Adrenal gland (tissue), 9 donors: ENCODE measurements at regions not wholly inside any gene's neighbourhood (a gene's known extent, or its start where the extent isn't known, plus 50 kb on each side); places are given as distances from the start of the nearest gene placed in this dataset.

Experiments used
- DNase-seq, 7 donors: peaks; one replicate each; pipeline ENCODE4 v3.0.0-alpha.2; 2019 to 2020
- H3K27ac ChIP-seq, 5 donors: fragments of 200-600 bp; sonication (generic) in 4 of 5; 1 replicate in 3 of 5; 2 replicates in 2 of 5; pipeline versions ENCODE4 v1.5.1 to v1.8.0; 2016 to 2020; ENCODE audit warnings: mild to moderate bottlenecking in 1 of 5
- H3K27me3 ChIP-seq: fragments of 200-600 bp; 2 replicates; pipeline ENCODE4 v1.8.0; 2021
- H3K36me3 ChIP-seq, 2 donors: fragments of 200-600 bp; replicated peaks in 1 of 2; 1 replicate in 1 of 2; 2 replicates in 1 of 2; pipeline versions ENCODE4 v1.5.1 to v1.8.0; 2018 to 2022
- H3K4me1 ChIP-seq, 2 donors: fragments of 200-600 bp; replicated peaks in 1 of 2; 1 replicate in 1 of 2; 2 replicates in 1 of 2; pipeline versions ENCODE4 v1.5.1 to v1.8.0; 2018 to 2021
- H3K4me3 ChIP-seq, 4 donors: fragments of 200-600 bp; sonication (generic) in 3 of 4; one replicate each; pipeline ENCODE4 v1.5.1; 2016 to 2018
- H3K9me3 ChIP-seq, 3 donors: fragments of 200-600 bp; sonication (generic) in 1 of 3; replicated peaks in 1 of 3; 1 replicate in 2 of 3; 2 replicates in 1 of 3; pipeline versions ENCODE4 v1.5.1 to v1.8.0; 2016 to 2021
- POLR2A ChIP-seq, 2 donors: fragments of 450-650 bp; IDR thresholded peaks; one replicate each; pipeline ENCODE4 v1.6.1; 2017; ENCODE audit warnings: antibody characterized with exemption in 2 of 2, mild to moderate bottlenecking in 2 of 2, moderate library complexity in 1 of 2
- WGBS, 4 donors: extraction: QIAGEN DNeasy Blood & Tissue Kit in 2 of 4; methylation state at CpG; one replicate each; pipeline versions ENCODE4 v1.1.5 to v1.1.7; 2013 to 2017; 5-methylcytosine and 5-hydroxymethylcytosine counted together
- intact Hi-C, 2 donors: fragments of 100-400 bp; cut with DNase I; formaldehyde crosslinking; loops; one replicate each; pipeline versions ENCODE4 v1.14.1 to v1.15.0; 2022 to 2023
- TF ChIP-seq, protein P1 (sequence below), 6 experiments: fragments of 450-650 bp in 4 of 6; fragments of 200-600 bp in 2 of 6; sonication (generic) in 1 of 6; IDR thresholded peaks; 1 replicate in 5 of 6; 2 replicates in 1 of 6; pipeline versions ENCODE4 v1.5.1 to v1.8.0; 2016 to 2021; ENCODE audit warnings: antibody characterized with exemption in 6 of 6, mild to moderate bottlenecking in 2 of 6, moderate library complexity in 1 of 6
- donor health status: healthy with polysubstance abuse.
- donor health status: Bipolar disorder and iron deficiency.
- donor health status: DM: yes; HTN: yes; CAD: no.
- donor health status: DM: no; HTN: no; CAD: no.
- donor health status: DM: no; HTN: no; CAD: no.

GRCh38 chr3:25273582-25274171 is 154.4 kb upstream of the RARB start:
- H3K9me3 ChIP-seq, result no peaks in the 10 kb centered on the region
- H3K4me3 ChIP-seq, result no peak overlapping the region
- H3K4me1 ChIP-seq, result no peaks in the 10 kb centered on the region
- TF ChIP-seq, protein P1, sequence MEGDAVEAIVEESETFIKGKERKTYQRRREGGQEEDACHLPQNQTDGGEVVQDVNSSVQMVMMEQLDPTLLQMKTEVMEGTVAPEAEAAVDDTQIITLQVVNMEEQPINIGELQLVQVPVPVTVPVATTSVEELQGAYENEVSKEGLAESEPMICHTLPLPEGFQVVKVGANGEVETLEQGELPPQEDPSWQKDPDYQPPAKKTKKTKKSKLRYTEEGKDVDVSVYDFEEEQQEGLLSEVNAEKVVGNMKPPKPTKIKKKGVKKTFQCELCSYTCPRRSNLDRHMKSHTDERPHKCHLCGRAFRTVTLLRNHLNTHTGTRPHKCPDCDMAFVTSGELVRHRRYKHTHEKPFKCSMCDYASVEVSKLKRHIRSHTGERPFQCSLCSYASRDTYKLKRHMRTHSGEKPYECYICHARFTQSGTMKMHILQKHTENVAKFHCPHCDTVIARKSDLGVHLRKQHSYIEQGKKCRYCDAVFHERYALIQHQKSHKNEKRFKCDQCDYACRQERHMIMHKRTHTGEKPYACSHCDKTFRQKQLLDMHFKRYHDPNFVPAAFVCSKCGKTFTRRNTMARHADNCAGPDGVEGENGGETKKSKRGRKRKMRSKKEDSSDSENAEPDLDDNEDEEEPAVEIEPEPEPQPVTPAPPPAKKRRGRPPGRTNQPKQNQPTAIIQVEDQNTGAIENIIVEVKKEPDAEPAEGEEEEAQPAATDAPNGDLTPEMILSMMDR (IDR thresholded peaks at IDR 0.05), result no peak
- no peak overlapping the region for H3K27ac ChIP-seq
- no peaks in the 10 kb centered on the region for H3K27me3 ChIP-seq
- WGBS, 4 donors, result 72 to 85% (median 79%) methylated on average over 3 of the region's 3 CpGs
- no peaks in the 10 kb centered on the region for H3K36me3 ChIP-seq
- DNase-seq, result no peak
- intact Hi-C loops, result no loop called here

- DNase-seq, result no peak
- no peaks in the 10 kb centered on the region for H3K9me3 ChIP-seq
- no peak overlapping the region for H3K27ac ChIP-seq
- no peaks in the 10 kb centered on the region for H3K27me3 ChIP-seq
- H3K4me1 ChIP-seq, result no peaks in the 10 kb centered on the region
- intact Hi-C loops, result no loop called here
- no peak for TF ChIP-seq POLR2A (IDR thresholded peaks at IDR 0.05)
- TF ChIP-seq, protein P1 (IDR thresholded peaks at IDR 0.05), result no peak
- H3K36me3 ChIP-seq, result no peaks in the 10 kb centered on the region
- no peak overlapping the region for H3K4me3 ChIP-seq
These were observed 150.6 kb upstream of the RARB start for GRCh38 chr3:25277503-25277902.

- Histone ChIP-seq H3K27me3 (no peaks in the 10 kb centered on the region), H3K36me3 (no peaks in the 10 kb centered on the region), H3K9me3 (no peaks in the 10 kb centered on the region), H3K27ac (no peak overlapping the region), H3K4me3 (no peak overlapping the region), H3K4me1 (no peaks in the 10 kb centered on the region)
- no peak for DNase-seq
- 72 to 80% (median 73%) methylated on average over 4 of the region's 4 CpGs for WGBS, 4 donors
- TF ChIP-seq, protein P1 (IDR thresholded peaks at IDR 0.05), result no peak
- TF ChIP-seq POLR2A (IDR thresholded peaks at IDR 0.05), result no peak
- intact Hi-C loops, result no loop called here
These were observed 146.9 kb upstream of the RARB start for GRCh38 chr3:25281041-25281731.

GRCh38 chr3:25281732-25282126 is 146.3 kb upstream of the RARB start:
- intact Hi-C loops, result no loop called here
- TF ChIP-seq, protein P1 (IDR thresholded peaks at IDR 0.05), result no peak
- no peak for TF ChIP-seq POLR2A (IDR thresholded peaks at IDR 0.05)
- no peak for DNase-seq
- Histone ChIP-seq H3K4me1 (no peaks in the 10 kb centered on the region), H3K9me3 (no peaks in the 10 kb centered on the region), H3K4me3 (no peak overlapping the region), H3K27me3 (no peaks in the 10 kb centered on the region), H3K27ac (no peak overlapping the region), H3K36me3 (no peaks in the 10 kb centered on the region)
- 77 to 93% (median 82%) methylated on average over 2 of the region's 2 CpGs for WGBS, 4 donors
